Thoracic aorta (tissue), 2 donors: ENCODE measurements at regions not wholly inside any gene's neighbourhood (a gene's known extent, or its start where the extent isn't known, plus 50 kb on each side); places are given as distances from the start of the nearest gene placed in this dataset.

Source experiments
- ATAC-seq: fragments of 150-250 bp; one replicate; pipeline ENCODE4 v1.8.0; 2017; ENCODE audit warnings: low read depth; ENCODE audit not compliant: insufficient number of reproducible peaks, low FRiP score
- DNase-seq: peaks from one replicate; pipeline ENCODE4 v3.0.0-alpha.2; 2020; ENCODE audit warnings: low spot score
- H3K27ac ChIP-seq, 2 donors: fragments of 200-600 bp; sonication (generic); 1 replicate in 1 of 2; 2 replicates in 1 of 2; pipeline ENCODE4 v1.5.1; 2016; ENCODE audit warnings: mild to moderate bottlenecking in 2 of 2, moderate library complexity in 2 of 2
- H3K27me3 ChIP-seq: fragments of 200-600 bp; sonication (generic); replicated peaks from 2 replicates; pipeline ENCODE4 v1.6.0; 2016; ENCODE audit warnings: mild to moderate bottlenecking; ENCODE audit not compliant: insufficient read depth
- H3K36me3 ChIP-seq: fragments of 200-600 bp; sonication (generic); one replicate; pipeline ENCODE4 v1.5.1; 2016
- H3K4me1 ChIP-seq, 2 donors: fragments of 200-600 bp; sonication (generic); 1 replicate in 1 of 2; 2 replicates in 1 of 2; pipeline versions ENCODE4 v1.5.1 to v1.6.0; 2016; ENCODE audit warnings: low read depth in 2 of 2, mild to moderate bottlenecking in 1 of 2; ENCODE audit not compliant: control insufficient read depth in 1 of 2
- H3K4me3 ChIP-seq: fragments of 200-600 bp; sonication (generic); 2 replicates; pipeline ENCODE4 v1.5.1; 2016; ENCODE audit warnings: mild to moderate bottlenecking
- H3K9me3 ChIP-seq: fragments of 200-600 bp; sonication (generic); 2 replicates; pipeline ENCODE4 v1.5.1; 2016
- CTCF ChIP-seq: fragments of 200-600 bp; sonication (generic); IDR thresholded peaks from one replicate; pipeline ENCODE4 v1.5.1; 2019; ENCODE audit warnings: antibody characterized with exemption

- Histone ChIP-seq H3K4me1 (no peaks in the 10 kb centered on the region), H3K27ac (no peak overlapping the region), H3K4me3 (no peak overlapping the region), H3K9me3 (no peaks in the 10 kb centered on the region), H3K27me3 (no peaks in the 10 kb centered on the region), H3K36me3 (no peaks in the 10 kb centered on the region)
- DNase-seq, result no peak
- TF ChIP-seq CTCF, result no peak
- no peak for ATAC-seq
These were observed 203.4 kb upstream of the VRK2 start for GRCh38 chr2:57843158-57843557.

GRCh38 chr2:57848723-57849122 lies 197.9 kb upstream of the VRK2 start:
- Histone ChIP-seq H3K4me3 (no peak overlapping the region), H3K27me3 (no peaks in the 10 kb centered on the region), H3K4me1 (no peaks in the 10 kb centered on the region), H3K9me3 (no peaks in the 10 kb centered on the region), H3K36me3 (no peaks in the 10 kb centered on the region), H3K27ac (no peak overlapping the region)
- TF ChIP-seq CTCF, result no peak
- DNase-seq (no peak), ATAC-seq (no peak)

- ATAC-seq, result no peak
- Histone ChIP-seq H3K27ac (no peak overlapping the region), H3K4me3 (no peak overlapping the region)
These were observed 196.8 kb upstream of the VRK2 start for GRCh38 chr2:57849843-57850242.

GRCh38 chr2:57850415-57851130 lies 196.0 kb upstream of the VRK2 start:
- TF ChIP-seq CTCF, result no peak
- Histone ChIP-seq H3K36me3 (no peaks in the 10 kb centered on the region), H3K4me3 (no peak overlapping the region), H3K4me1 (no peaks in the 10 kb centered on the region), H3K27me3 (no peaks in the 10 kb centered on the region), H3K27ac (no peak overlapping the region), H3K9me3 (no peaks in the 10 kb centered on the region)
- DNase-seq (no peak), ATAC-seq (no peak)

More at GRCh38 chr2:57849843-57850242, 196.8 kb upstream of the VRK2 start:
- TF ChIP-seq CTCF, result no peak
- DNase-seq, result no peak
- Histone ChIP-seq H3K27me3 (no peaks in the 10 kb centered on the region), H3K4me1 (no peaks in the 10 kb centered on the region), H3K9me3 (no peaks in the 10 kb centered on the region), H3K36me3 (no peaks in the 10 kb centered on the region)

GRCh38 chr2:57855212-57855611 lies 191.4 kb upstream of the VRK2 start:
- no peak for TF ChIP-seq CTCF
- H3K36me3 ChIP-seq, result no peaks in the 10 kb centered on the region
- no peaks in the 10 kb centered on the region for H3K27me3 ChIP-seq
- no peaks in the 10 kb centered on the region for H3K9me3 ChIP-seq
- no peaks in the 10 kb centered on the region for H3K4me1 ChIP-seq
- no peak overlapping the region for H3K27ac ChIP-seq
- no peak overlapping the region for H3K4me3 ChIP-seq
- ATAC-seq, result no peak
- no peak for DNase-seq
